Calu3 (cell line): ENCODE measurements at regions not wholly inside any gene's neighbourhood (a gene's known extent, or its start where the extent isn't known, plus 50 kb on each side); places are given as distances from the start of the nearest gene placed in this dataset.

Source experiments
- BruUV-seq: library from RNA; stranded (reverse); fragments of 400-500 nt; replicated peaks from 2 replicates; lab custom pipeline; 2021; lab: Mats Ljungman, UMichigan
- CTCF ChIA-PET: fragments of 300-600 bp; sonication (Branson Sonifier 250); formaldehyde crosslinking; loops from one replicate; lab custom pipeline; 2022; ENCODE audit warnings: antibody characterized with exemption; lab: Charles Lee
- DNase-seq: peaks from one replicate; pipeline ENCODE4 v3.0.0; 2022
- H3K27ac Mint-ChIP-seq: one replicate; pipeline ENCODE4 v1.8.0; 2022; ENCODE audit warnings: mixed read lengths; ENCODE audit not compliant: unreplicated experiment
- H3K27me3 Mint-ChIP-seq: one replicate; pipeline ENCODE4 v1.8.0; 2022; ENCODE audit warnings: mixed read lengths; ENCODE audit not compliant: unreplicated experiment
- H3K36me3 Mint-ChIP-seq: one replicate; pipeline ENCODE4 v1.8.0; 2022; ENCODE audit warnings: mild to moderate bottlenecking, moderate library complexity, mixed read lengths; ENCODE audit not compliant: insufficient read depth, unreplicated experiment
- H3K4me1 Mint-ChIP-seq: one replicate; pipeline ENCODE4 v1.8.0; 2022; ENCODE audit warnings: mild to moderate bottlenecking, low read depth, mixed read lengths; ENCODE audit not compliant: unreplicated experiment
- H3K4me3 Mint-ChIP-seq: one replicate; pipeline ENCODE4 v1.8.0; 2022; ENCODE audit warnings: mild to moderate bottlenecking, low read depth, moderate library complexity, mixed read lengths; ENCODE audit not compliant: unreplicated experiment
- H3K9me3 Mint-ChIP-seq: one replicate; pipeline ENCODE4 v1.8.0; 2022; ENCODE audit warnings: low read depth, mixed read lengths; ENCODE audit not compliant: unreplicated experiment
- intact Hi-C: fragments of 100-400 bp; cut with micrococcal nuclease; formaldehyde crosslinking; loops from one replicate; pipeline ENCODE4 v1.10.0; 2022; ENCODE audit not compliant: unreplicated experiment
- TF ChIP-seq, protein P1 (sequence below): fragments of 200-600 bp; IDR thresholded peaks from one replicate; pipeline ENCODE4 v1.8.0; 2022; ENCODE audit warnings: antibody characterized with exemption; ENCODE audit not compliant: unreplicated experiment

DNA sequence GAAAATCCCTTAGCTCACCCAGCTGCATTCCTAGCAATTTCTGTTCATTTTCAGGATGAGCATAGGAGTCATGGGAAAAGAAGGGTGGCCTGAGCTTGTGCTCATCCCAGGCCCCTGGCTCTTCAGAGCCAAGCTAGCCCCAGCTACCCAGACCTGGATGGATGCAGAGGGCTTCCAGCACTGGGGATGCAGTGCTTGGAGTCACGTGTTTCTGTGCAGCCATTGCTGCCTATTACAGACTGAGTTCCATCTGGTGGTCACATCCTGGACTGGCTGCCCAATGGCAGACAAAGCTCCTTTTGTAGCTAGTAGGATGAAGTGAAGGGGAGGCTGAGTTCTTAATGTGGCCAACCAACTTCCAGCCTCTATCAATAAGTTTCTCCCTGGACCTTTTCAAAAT lies 54.2 kb upstream of the JDP2 start:
- CTCF ChIA-PET, result no interaction called here
- TF ChIP-seq, protein P1, sequence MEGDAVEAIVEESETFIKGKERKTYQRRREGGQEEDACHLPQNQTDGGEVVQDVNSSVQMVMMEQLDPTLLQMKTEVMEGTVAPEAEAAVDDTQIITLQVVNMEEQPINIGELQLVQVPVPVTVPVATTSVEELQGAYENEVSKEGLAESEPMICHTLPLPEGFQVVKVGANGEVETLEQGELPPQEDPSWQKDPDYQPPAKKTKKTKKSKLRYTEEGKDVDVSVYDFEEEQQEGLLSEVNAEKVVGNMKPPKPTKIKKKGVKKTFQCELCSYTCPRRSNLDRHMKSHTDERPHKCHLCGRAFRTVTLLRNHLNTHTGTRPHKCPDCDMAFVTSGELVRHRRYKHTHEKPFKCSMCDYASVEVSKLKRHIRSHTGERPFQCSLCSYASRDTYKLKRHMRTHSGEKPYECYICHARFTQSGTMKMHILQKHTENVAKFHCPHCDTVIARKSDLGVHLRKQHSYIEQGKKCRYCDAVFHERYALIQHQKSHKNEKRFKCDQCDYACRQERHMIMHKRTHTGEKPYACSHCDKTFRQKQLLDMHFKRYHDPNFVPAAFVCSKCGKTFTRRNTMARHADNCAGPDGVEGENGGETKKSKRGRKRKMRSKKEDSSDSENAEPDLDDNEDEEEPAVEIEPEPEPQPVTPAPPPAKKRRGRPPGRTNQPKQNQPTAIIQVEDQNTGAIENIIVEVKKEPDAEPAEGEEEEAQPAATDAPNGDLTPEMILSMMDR, result no peak
- intact Hi-C loops, result no loop called here
- Mint-ChIP-seq H3K4me1 (no peaks in the 10 kb centered on the region), H3K27ac (no peak overlapping the region), H3K9me3 (peaks cover 3% of the 10 kb centered on the region), H3K27me3 (peaks cover 69% of the 10 kb centered on the region), H3K4me3 (no peak overlapping the region), H3K36me3 (no peaks in the 10 kb centered on the region)
- DNase-seq, result no peak
- no TSS peak for BruUV-seq

DNA sequence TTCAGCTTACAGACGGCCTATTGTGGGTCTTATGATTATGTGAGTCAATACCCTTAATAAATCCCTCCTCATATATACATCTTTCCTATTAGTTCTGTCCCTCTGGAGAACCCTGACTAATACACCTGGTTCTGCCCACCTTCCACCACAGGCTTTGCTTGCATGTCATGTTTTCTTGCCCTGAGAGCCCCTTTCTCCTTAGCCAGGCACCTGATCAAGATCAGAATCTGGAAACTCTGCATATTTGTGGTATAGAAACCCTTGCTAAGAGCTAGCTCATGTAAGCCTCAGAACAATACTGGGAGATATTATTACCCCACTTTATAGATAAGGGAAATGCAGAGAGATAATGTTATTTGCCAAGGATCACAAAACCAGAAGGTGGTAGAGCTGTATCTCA lies 52.9 kb upstream of the JDP2 start:
- no peak overlapping the region for H3K4me3 Mint-ChIP-seq
- no peak overlapping the region for H3K27ac Mint-ChIP-seq
- intact Hi-C loops, result no loop called here
- H3K4me1 Mint-ChIP-seq, result no peaks in the 10 kb centered on the region
- H3K27me3 Mint-ChIP-seq, result peaks cover 67% of the 10 kb centered on the region
- DNase-seq, result no peak
- BruUV-seq, result no TSS peak
- H3K9me3 Mint-ChIP-seq, result peaks cover 3% of the 10 kb centered on the region
- TF ChIP-seq, protein P1, result no peak
- H3K36me3 Mint-ChIP-seq, result no peaks in the 10 kb centered on the region
- CTCF ChIA-PET, result no interaction called here

DNA sequence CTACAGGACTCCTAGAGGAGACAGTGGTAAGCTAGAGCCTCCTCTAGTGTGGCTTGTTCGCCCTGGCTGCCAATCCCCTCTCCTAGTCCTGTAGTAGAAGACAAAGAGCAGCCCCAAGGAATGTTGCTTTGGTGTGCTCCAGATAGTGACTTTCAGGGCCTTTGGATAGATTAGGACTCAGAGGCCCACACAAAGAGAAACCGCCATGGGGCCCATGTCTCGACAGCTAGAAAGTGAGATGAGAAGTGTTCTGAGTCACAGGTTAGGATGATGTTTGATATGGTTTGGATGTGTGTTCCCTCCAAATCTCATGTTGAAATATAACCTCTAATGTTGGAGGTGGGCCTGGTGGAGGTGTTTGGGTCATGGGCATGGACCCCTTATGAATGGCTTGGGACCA lies 51.8 kb upstream of the JDP2 start:
- peaks cover 56% of the 10 kb centered on the region for H3K27me3 Mint-ChIP-seq
- H3K4me1 Mint-ChIP-seq, result no peaks in the 10 kb centered on the region
- BruUV-seq, result no TSS peak
- intact Hi-C loops, result no loop called here
- no peak for DNase-seq
- H3K4me3 Mint-ChIP-seq, result no peak overlapping the region
- CTCF ChIA-PET, result no interaction called here
- peaks cover 3% of the 10 kb centered on the region for H3K9me3 Mint-ChIP-seq
- TF ChIP-seq, protein P1, result no peak
- H3K36me3 Mint-ChIP-seq, result no peaks in the 10 kb centered on the region
- H3K27ac Mint-ChIP-seq, result no peak overlapping the region
